ENCODE measurements at regions not wholly inside any gene's neighbourhood (a gene's known extent, or its start where the extent isn't known, plus 50 kb on each side); places are given as distances from the start of the nearest gene placed in this dataset.

DNA sequence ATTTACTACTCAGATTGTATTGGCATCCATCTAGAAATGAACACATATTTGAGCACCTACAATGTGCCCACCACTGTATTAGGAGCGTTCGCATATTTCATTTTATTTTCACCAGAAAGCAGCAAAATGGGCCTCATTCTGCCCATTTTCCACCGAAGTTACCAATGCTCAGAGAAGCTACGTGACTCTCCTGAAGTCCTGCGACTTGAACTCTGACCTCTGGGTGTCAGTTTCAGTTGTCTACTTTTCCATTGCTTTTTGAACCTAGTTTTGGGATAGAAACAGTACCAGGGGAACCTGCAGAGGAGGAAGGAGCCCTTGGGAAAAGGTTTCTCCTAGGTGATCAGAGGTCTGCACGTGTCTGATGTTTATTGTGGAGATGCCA is 139.1 kb upstream of the SDK2 start:
- no peak for DNase-seq (ENCODE audit: low read depth in 3 of 3)

DNA sequence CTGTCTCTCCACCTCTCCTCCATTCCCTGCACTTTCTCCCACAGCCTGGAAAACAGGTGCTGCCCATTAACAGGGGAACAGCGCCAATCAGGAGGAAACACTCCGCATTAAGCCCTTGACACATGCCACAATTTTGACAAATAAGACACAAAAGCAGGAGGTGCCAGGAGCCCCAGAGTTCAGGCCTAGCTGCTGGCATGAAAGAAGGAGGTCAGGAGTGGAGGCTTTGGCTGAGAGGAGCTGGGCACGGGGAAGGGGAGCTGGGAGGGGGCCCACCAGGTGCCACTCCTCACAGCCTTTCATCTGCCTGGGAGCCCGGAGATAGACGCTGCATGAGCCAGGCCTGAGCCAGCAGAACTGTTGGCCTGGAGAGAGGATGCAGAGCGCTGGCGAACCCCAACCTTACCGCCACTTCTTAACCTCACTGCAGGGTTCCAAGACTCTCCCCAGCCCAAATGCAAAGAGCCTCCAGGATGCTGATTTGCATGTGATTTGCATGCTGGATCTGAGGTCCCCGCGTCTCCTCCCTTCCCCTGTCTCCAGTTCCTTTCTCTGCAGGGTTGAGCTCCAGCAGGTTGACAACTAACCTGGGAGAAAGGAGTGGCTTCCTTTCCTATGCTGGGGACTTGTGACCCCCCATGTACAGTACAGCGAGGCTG is 139.8 kb upstream of the SDK2 start:
- no peak for DNase-seq (ENCODE audit: low read depth in 3 of 3)

DNA sequence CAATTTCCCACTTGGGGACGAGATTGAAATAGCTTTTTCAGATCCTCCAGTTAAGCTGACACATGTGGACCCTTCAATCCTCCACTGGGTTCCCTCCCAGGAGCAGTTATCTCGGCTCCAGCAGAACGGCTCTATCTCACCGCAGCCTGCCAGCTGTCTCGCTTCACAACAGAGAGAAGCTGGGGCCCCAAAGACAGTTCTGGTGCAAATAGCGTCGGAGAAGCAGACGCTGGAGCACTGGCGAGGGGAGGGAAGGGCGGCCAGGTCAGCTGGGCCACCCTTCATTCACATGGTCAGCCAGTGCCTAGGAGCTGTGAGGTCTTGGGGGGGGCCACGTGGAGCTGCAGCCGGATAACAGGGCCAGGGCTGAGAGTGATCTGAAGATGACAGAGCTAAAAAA is 141.3 kb upstream of the SDK2 start:
- DNase-seq (ENCODE audit: low read depth in 3 of 3): no peak

DNA sequence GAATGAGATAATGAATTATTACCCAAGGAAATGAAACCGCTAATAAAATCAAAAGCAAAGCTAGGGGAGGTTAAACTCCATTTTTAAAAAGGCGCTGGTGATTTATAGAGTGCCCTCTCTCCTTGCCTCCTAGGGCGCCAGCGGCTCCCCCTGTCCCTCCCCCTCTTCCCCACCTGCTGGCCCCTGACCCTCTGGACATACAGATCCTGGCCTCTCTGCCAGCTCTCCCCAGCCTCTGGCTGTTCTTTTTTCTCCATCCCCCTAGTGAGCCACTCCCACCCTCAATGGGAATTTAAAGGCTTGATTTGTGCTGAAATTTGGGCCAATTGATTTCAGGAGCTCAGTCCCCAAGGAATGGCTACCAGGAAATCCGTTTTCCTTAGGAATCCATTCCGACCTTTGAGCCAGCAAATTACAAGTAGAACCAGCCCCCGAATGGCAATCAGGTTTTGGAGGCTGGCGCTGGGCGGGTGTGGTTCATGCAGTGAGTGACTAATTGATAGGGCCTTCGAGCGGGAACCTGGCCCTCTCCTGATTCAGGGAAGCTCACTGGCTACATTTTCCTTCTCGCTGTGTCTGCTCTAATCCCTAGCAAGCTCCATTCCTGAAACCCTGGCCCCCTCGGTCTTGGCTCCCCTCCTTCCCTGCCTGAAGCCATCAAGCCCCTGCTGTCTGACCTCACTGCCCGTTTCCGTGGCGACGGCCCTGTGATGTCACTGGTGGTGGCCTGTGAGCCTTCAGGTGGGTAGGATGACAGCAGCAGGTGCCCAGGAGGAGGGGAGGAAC is 141.9 kb upstream of the SDK2 start:
- no peak for DNase-seq (ENCODE audit: low read depth in 3 of 3)

DNA sequence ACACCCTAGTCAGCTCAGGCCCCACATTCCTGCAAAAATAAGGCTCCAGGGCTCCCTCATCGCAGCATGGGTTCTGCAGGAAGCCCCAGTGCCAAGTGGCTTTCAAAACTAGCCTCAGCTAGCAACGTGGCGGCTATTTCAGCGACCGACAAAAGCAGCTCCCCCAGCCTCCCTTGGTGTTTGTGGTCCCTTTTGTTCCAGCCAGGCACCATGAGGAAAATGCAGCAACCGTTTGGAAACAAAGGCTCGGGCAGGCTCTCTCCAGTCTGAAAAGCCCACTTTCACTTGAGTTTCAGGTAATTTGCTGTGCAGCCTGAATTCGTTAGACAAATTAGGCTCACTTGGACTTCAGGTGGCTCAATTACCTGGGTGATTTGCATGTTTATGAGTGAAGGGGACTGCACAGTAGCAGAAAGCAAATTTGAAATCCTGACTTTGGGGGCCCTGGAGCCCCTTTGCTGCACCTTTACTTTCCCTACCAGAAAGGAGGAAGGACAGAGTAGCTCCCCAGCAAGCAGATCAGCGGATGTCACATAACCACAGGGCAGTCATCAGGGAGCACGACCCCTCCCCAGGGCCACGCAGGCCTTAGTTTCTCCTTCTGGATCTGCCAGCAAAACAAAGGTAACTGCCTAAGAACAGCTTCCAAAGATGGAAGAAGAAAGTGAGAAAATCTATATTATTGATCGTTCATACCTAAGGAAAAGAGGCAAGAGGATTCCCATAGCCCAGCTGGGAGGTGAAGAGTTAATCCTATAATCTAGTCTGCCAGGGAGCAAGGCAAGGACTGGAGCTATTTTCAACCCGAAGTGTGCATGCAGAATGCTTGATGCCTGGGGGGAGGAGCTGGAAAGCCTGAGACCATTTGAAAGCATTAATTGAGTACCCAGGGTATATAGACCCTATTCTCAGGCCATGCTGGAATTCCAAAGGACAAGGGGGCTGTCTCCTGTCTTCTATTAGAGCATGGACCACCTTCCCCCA is 143.1 kb upstream of the SDK2 start:
- no peak for DNase-seq (ENCODE audit: low read depth in 3 of 3)

DNA sequence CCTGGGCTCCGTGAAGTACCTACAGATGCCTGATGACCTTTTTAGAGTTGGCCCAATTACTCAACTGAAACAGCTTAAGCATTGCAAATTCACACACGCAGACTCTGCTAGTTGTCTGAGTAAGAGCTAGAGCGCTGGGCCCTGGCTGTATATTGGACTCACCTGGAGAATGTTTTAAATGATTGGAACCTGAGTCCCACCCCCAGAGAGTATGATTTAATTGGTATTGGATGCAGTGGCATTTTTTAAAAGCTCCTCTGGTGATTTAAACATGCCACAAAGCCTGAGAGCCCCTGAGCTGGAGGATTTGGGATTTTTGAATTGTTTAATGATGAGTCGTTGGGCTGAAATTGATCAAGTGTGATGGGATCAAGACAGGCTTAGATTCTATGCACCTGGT is 143.9 kb upstream of the SDK2 start:
- DNase-seq (ENCODE audit: low read depth in 3 of 3): no peak

DNA sequence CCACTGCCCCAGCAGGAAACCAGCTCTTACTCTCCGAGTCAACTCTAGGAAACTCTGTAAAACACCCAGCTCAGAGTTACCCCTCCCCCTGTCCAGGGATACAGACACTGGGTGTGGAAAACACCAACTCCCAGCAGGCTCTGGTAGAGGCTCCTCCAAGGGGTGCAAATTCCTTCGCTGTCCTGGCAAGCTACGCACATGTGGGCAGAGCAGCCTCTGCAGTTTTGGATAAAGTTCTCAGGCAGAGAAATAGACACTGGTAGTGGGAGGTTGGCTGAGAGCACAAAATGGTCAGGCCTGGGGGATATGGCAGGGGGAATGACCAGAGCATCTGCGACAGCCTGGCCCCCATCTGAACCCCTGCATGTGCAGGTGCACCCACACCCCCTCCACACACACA is 146.9 kb upstream of the SDK2 start:
- DNase-seq (ENCODE audit: low read depth in 3 of 3): no peak

DNA sequence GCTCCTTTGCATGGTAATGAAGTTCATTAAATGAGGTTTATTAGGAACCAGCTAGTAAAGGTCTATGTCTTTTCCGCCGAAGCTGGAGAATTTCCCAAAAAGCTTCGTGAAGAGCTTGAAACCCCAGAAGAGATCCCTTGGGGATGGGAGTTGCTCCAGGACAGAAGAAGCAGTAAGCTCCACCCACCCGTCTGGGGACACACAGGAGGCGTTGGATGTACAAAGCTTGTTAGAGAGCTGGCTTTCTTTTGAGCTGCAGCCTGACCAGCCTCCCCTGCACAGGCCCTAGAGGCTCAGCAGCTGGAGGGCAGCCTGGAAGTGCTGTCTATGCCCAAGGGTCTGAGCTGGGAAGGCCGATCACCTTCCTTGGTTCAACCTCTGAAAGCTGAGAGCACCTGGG is 147.4 kb upstream of the SDK2 start:
- DNase-seq (ENCODE audit: low read depth in 3 of 3): no peak

DNA sequence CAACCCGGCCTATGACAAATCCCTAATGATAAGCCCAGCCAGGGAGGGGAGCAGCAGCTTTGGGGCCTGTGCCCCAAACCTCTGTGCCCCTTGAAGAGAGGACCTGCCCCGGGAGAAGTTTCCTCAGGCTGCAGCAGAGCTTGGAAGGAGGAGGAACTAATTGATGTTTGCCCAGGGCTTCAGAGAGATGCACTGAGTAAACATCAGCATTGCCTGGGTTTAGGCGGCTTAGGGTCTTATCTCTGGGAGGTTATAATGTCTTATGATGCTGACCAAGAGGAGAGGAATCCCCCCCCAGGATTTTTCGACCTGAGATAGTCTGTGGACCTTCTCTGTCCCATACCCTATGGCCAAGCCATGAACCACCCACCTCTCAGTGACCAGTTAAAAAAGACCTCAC is 148.7 kb upstream of the SDK2 start:
- DNase-seq (ENCODE audit: low read depth in 3 of 3): no peak

DNA sequence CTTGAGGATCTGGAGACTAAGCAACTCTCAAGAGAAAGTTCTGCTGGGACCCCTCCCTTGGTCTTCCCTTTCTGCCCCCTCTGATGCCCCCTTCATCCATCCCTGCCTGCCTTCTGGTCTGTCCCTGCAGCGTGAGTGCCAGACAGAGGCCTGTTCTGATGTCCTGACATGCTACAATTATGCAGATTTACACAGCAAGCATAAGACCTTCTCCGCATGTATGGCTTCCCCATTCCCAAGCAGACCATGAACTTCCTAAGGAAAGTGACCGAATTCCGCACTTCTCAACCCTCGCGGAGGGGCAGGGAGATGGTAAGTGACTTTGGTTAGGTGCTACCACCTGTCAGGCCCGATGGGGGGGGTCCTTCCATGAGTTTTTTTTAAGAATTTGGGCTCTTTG is 150.1 kb upstream of the SDK2 start:
- no peak for DNase-seq (ENCODE audit: low read depth in 3 of 3)

DNA sequence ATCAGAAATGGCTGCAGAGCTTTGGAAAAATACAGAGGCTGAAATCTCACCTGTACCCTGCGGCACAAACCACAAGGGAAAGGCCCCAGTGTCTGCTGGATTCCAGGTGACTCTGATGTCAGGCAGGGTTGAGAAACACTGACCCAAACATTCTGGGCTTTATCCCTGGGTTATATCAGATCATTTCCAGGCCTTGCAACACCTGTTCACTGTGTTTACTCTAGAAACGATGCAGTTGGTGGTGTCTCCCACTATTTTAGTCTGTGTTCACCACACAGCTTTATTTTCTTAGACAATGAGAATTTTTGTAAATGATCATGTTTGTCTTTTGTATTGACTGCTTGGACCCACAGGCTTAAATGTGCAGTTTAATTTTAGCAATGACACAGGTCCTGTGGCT is 151.5 kb upstream of the SDK2 start:
- DNase-seq (ENCODE audit: low read depth in 3 of 3): no peak

DNA sequence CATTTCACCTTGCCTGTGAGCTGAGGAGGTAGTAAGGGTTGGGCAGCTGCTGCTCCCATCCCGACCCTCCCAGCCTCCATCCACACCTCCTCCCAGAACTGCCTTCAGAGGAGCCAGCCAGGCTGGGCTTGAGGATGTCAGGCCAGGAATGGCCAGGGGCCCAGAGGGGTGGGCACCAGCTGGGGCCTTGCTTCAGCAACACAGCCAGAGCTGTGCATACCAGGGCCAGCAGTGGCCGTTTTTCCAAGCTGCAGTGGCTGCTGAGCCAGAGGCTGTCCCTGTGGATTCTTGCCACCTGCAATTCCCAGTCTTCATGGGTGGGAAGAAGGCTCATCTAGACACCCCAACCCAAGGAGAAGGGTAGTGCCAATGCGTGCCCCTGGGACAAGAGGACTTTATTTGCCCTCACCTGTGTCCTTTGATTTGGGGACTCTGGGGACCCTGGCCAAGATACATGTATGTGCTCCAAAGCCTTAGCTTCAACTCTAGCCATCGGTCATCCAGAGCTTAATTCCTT is 153.4 kb upstream of the SDK2 start:
- no peak for DNase-seq (ENCODE audit: low read depth in 3 of 3)

DNA sequence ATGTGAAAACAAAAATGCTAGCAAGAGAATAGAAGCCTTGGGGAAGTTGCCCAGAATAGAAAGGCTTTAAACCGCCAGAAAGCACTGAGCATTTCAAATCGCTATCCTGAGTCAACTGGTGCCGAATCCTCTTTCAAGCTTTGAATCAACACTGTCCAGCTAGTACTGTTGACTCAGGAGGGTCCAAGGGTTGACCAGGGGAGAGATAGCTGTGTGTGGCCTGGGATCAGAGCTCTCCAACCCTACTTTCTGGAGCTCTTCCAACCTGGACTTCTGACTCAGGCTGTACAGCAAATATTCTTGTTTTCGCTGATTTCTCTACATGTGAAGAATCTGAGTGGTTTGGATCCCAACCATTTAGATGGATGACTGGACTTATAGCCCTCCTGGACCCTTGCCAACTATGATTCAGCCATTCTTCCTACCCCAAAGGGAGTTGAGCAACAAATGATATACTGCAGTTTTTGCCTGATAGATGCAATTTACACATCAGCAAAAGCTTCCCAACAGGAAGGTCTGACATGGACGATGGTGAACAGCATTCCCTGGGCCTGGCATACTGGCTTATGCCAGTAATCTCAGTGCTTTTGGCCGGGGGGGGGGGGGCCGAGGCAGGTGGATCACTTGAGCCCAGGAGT is 154.0 kb upstream of the SDK2 start:
- DNase-seq (ENCODE audit: low read depth in 3 of 3): no peak

DNA sequence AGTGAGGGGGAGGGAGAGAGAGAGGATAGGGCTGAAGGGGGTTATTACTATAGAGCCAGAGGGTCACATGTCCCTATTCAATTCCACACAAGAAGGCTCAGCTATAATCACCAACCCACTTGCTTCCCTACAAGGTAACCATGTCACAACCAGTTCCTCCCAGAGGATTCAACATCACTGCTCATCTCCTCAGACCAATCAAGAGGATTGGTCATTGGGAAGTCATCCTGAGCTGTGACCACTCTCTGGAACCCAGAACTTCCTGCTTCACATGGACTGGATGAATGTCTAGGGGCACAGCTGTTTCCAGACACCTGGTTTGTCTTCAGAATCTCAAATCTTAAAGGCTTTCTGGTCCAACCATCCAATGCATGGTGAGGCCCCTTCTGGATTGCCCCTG is 154.9 kb upstream of the SDK2 start:
- DNase-seq (ENCODE audit: low read depth in 3 of 3): no peak

DNA sequence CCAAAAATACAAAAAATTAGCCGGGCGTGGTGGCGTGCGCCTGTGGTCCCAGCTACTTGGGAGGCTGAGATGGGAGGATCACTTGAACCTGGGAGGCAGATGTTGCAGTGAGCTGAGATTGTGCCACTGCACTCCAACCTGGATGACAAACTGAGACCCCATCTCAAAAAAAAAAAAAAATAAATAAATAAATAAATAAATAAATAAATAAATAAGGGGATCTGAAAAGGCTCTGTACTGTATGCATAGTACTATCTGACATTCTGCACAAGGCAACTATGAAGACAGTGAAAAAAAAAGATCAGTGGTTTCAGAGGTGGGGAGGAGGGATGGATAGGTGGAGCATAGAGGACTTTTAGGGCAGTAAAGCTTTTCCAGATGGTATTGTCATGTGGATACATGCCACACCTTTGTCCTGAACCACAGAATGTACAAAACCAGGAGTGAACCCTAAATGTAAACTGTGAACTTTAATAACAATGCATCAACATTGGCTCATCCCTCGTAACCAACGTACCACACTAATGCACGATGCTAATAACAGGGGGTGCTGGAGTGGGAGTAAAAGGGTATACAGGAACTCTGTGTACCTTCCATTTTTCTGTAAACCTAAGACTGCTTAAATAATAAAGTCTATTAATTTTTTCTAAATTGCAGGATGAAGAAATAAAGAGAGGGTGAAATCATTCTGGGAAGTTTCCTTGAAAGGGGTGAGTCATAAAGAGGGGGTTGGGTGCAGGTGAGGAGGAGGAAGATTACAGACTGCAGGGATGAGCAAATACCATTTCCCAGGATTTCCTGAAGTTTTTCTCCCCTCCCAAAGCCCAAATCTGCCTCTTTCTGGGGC is 155.8 kb upstream of the SDK2 start:
- no peak for DNase-seq (ENCODE audit: low read depth in 3 of 3)

DNA sequence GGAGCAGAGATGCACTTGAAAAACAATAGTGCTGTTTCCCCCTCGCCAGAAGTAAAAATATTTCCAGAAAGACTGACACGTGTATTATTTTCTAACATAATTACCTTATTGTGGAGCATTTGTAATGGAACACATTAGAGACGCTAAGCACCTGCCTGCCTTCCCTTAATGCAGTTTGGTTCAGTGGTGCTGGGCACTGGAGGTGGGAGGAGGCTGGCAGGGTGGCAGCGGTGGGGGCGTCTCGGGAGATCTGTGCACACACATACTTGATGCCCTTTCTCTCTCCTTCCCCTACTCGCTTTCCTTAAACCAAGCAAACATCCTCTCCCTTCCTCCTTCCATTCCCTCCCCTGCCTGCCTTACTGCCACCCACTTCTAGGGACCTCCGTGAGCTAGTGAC is 156.6 kb upstream of the SDK2 start:
- DNase-seq (ENCODE audit: low read depth in 3 of 3): no peak

DNA sequence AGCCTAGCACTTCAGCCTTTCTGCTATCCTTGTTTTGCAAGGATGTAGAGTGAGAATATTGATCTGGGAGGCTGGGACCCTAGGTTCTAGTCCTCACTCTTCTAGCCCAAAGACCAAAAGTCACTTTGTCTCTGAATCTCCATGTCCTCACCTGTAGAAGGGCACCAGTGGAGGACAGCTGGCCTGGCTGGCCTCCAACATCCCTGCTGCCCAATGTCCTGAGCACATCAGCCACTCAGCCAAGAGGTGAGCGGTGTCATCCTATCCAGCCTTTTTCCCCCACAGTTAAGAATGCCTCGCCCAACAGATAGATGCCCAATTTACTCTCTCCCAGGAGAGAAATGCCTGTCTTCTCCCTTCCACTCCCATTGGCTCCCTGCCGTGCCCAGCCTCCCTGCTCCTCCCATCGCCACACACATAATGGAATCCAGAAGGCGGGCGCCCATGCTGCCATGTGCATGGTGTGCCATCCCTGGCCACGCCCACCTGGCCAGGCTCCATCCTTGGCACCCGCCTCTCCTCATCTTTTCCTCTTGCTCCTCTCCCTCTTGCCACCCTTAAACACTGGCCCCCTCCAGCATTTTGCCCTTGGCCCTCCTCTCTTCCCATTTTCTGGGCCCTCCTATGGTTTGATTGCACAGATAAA is 157.3 kb upstream of the SDK2 start:
- DNase-seq (ENCODE audit: low read depth in 3 of 3): no peak

DNA sequence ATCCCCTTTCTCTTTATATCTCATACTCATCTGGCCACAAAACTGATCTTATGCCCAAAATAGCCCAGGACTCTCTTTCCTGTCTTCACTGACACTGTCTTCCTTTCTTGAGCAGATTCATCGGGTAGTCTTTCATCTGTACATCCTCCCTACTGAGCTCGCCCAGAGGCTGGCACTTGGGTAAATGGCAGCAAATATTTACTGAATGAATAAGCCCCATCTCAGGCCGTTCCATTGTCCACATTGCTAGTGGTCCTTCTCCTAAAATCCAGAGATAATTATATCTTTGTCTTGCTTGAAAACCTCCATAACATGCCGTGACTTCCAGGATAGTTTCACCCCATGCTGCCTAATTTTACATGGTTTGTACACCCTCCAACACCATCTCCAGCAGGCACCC is 158.1 kb upstream of the SDK2 start:
- DNase-seq (ENCODE audit: low read depth in 3 of 3): no peak

DNA sequence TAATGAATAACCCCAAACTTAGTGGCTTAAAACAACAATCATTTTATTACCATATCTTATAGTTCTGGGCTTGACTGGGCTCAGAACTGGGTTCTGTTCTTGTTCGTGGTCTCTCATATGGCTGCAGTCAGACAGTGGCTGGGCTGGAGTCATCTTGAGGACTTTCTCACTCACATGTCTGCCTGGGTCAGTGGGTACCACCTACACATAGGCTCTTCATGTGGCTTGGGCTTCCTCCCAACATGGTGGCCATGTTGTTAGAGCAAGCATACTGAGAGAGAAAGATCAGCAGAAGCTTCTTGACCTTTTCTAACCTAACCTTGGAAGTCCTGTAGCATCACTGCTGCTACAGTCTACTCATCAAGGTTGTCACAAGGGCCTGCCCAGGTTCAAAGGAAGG is 158.6 kb upstream of the SDK2 start:
- no peak for DNase-seq (ENCODE audit: low read depth in 3 of 3)

DNA sequence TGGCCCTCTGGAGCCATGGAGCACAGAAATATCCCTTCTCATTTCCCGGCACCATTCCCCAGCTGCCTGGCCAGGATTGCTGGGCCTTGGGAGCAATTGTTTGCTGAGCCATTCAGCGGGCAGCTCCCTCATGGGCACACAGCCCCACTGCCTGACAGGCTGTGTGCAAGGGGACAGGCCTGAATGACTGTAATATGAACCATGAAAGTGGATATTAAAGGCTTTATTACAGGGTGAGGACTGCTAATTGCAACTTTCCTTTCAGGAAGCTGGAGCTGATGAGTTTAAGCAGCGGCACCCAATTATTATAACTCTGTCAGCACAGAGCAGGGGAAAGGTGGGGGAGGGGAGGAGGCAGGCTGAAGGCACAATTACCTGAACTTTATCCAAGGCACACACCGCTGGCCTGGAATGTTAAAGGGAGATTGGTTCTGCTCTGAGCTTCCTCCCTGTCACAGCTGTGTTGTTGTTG is 159.8 kb upstream of the SDK2 start:
- DNase-seq (ENCODE audit: low read depth in 3 of 3): no peak
